Small intestine (tissue), 7 donors: ENCODE measurements at regions not wholly inside any gene's neighbourhood (a gene's known extent, or its start where the extent isn't known, plus 50 kb on each side); places are given as distances from the start of the nearest gene placed in this dataset.

Experiments
- DNase-seq, 2 donors: peaks; one replicate each; pipeline versions ENCODE4 v3.0.0 to v3.0.0-alpha.2; 2013
- FAIRE-seq: peaks from 2 replicates; lab custom pipeline; 2012; peaks lifted over from hg19 to GRCh38; lab: Jason Lieb, UNC
- H3K27ac ChIP-seq, 3 donors: one replicate each; pipeline ENCODE4 v1.5.1; 2013; ENCODE audit warnings: low read length in 2 of 3, mild to moderate bottlenecking in 2 of 3, control low read depth in 1 of 3, inconsistent platforms in 1 of 3, low read depth in 1 of 3, moderate library complexity in 1 of 3
- H3K27me3 ChIP-seq, 3 donors: one replicate each; pipeline ENCODE4 v1.6.1; 2013; ENCODE audit warnings: low read length in 3 of 3, inconsistent platforms in 1 of 3; ENCODE audit not compliant: control insufficient read depth in 3 of 3, insufficient read depth in 3 of 3
- H3K36me3 ChIP-seq, 3 donors: one replicate each; pipeline ENCODE4 v1.6.1; 2013; ENCODE audit warnings: low read length in 3 of 3, inconsistent platforms in 1 of 3, low read depth in 1 of 3, mild to moderate bottlenecking in 1 of 3, moderate library complexity in 1 of 3; ENCODE audit not compliant: control insufficient read depth in 3 of 3, insufficient read depth in 2 of 3
- H3K4me1 ChIP-seq, 3 donors: one replicate each; pipeline ENCODE4 v1.6.1; 2013; ENCODE audit warnings: low read length in 2 of 3, inconsistent platforms in 1 of 3, low read depth in 1 of 3, mild to moderate bottlenecking in 1 of 3, moderate library complexity in 1 of 3; ENCODE audit not compliant: control insufficient read depth in 3 of 3, insufficient read depth in 2 of 3
- H3K4me3 ChIP-seq, 3 donors: one replicate each; pipeline ENCODE4 v1.5.1; 2013; ENCODE audit warnings: low read length in 3 of 3, control low read depth in 1 of 3, inconsistent platforms in 1 of 3, low read depth in 1 of 3, mild to moderate bottlenecking in 1 of 3, moderate library complexity in 1 of 3
- H3K9me3 ChIP-seq, 2 donors: one replicate each; pipeline ENCODE4 v1.6.1; 2013; ENCODE audit warnings: low read depth in 1 of 2, low read length in 1 of 2; ENCODE audit not compliant: control insufficient read depth in 2 of 2, insufficient read depth in 1 of 2
- WGBS, 3 donors: extraction: QIAGEN DNeasy Blood & Tissue Kit; methylation state at CpG; one replicate each; pipeline ENCODE4 v1.1.7; 2013; 5-methylcytosine and 5-hydroxymethylcytosine counted together
- donor health status: healthy with polysubstance abuse.
- donor health status: control.
- donor health status: control.
- donor health status: Bipolar disorder and iron deficiency.
- donor health status: healthy.

DNA sequence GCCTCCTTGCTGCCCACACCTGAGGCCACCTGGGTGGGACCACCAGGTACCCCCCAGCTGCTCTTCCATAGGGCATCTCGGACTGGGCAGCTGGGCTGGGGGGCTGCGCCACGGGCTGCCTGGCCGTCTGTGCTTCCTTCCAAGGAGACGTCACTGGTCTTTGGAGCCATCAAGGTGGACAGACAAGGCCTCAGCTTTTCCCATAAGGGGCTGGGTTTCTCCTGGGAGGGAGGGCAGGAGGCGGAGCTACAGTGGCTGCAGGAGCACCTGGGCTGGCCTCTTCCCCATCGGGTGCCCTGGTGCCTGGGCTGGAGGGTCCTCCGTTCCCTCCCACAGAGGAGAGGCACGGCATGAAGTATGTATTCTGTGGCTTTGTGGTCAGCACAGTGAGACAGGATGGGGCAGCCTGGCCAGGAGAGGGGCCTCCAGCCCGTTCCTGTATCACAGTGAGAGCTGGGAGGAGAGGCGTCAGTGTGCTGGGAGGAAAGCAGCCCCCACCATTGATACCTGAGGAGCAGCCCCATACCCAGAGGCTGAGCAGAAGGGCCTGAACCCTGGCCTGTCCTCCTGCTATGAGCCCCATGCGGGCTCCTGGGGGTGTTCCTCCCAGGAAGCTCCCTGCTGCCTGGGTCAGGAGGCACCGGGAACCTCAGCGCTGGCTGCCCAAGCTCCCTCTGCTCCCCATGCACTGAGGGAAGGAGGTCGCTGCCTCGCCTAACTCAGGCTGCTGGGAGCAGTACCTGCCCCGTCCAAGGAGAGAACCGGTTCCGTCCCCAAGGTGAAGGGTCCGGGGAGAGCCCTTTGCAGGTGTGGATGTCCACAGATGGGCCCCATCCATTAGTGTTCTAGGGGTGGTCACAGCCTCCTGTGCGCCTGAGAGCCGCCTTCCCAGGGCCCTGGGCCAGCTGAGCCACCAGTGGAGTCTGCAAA lies 1075.0 kb downstream of the BRD1 start:
- H3K4me3 ChIP-seq: no peak overlapping the region
- H3K27ac ChIP-seq: no peak overlapping the region
- DNase-seq (no peak), FAIRE-seq (no peak)
- no peaks in the 10 kb centered on the region for H3K36me3 ChIP-seq
- no peaks in the 10 kb centered on the region for H3K27me3 ChIP-seq
- H3K9me3 ChIP-seq: no peaks in the 10 kb centered on the region
- no peaks in the 10 kb centered on the region for H3K4me1 ChIP-seq
- WGBS, 3 donors: 65 to 72% (median 69%) methylated on average over 20 to 22 of the region's 22 CpGs

GRCh38 chr22:48751539-48752437 lies 1075.9 kb downstream of the BRD1 start:
- 86 to 88% (median 88%) methylated on average over 25 to 26 of the region's 26 CpGs for WGBS, 3 donors
- Histone ChIP-seq H3K4me3 (no peak overlapping the region), H3K9me3 (no peaks in the 10 kb centered on the region), H3K4me1 (no peaks in the 10 kb centered on the region), H3K36me3 (no peaks in the 10 kb centered on the region), H3K27ac (no peak overlapping the region), H3K27me3 (no peaks in the 10 kb centered on the region)
- FAIRE-seq (no peak), DNase-seq (no peak)

- DNase-seq (no peak), FAIRE-seq (no peak)
- Histone ChIP-seq H3K27ac (no peak overlapping the region), H3K4me1 (no peaks in the 10 kb centered on the region), H3K36me3 (no peaks in the 10 kb centered on the region), H3K4me3 (no peak overlapping the region), H3K9me3 (no peaks in the 10 kb centered on the region), H3K27me3 (no peaks in the 10 kb centered on the region)
- WGBS, 3 donors: 93 to 94% (median 94%) methylated on average over 36 to 46 of the region's 46 CpGs
Measured at GRCh38 chr22:48750826-48751440, 1076.7 kb downstream of the BRD1 start.

DNA sequence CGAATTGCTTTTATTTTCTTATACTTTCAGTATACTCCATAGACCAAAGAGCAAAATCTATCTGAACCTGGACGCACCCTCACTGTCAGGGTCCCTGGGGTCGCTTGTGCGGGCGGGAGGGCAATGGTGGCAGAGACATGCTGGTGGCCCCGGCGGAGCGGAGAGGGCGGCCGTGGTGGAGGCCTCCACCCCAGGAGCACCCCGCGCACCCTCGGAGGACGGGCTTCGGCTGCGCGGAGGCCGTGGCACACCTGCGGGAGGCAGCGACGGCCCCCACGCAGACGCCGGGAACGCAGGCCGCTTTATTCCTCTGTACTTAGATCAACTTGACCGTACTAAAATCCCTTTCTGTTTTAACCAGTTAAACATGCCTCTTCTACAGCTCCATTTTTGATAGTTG lies 1077.4 kb downstream of the BRD1 start:
- H3K4me3 ChIP-seq: no peak overlapping the region
- WGBS, 3 donors: 88 to 96% (median 92%) methylated on average over 27 of the region's 27 CpGs
- H3K9me3 ChIP-seq: no peaks in the 10 kb centered on the region
- no peak for FAIRE-seq
- H3K4me1 ChIP-seq: no peaks in the 10 kb centered on the region
- no peaks in the 10 kb centered on the region for H3K36me3 ChIP-seq
- H3K27me3 ChIP-seq: no peaks in the 10 kb centered on the region
- DNase-seq: no peak
- no peak overlapping the region for H3K27ac ChIP-seq

- Histone ChIP-seq H3K4me3 (no peak overlapping the region), H3K27ac (no peak overlapping the region), H3K36me3 (no peaks in the 10 kb centered on the region), H3K27me3 (no peaks in the 10 kb centered on the region), H3K9me3 (no peaks in the 10 kb centered on the region), H3K4me1 (no peaks in the 10 kb centered on the region)
- FAIRE-seq (no peak), DNase-seq (no peak)
- 78 to 86% (median 82%) methylated on average over 37 of the region's 37 CpGs for whole genome bisulfite sequencing, 3 donors
Measured at GRCh38 chr22:48749555-48750227, 1078.0 kb downstream of the BRD1 start.

DNA sequence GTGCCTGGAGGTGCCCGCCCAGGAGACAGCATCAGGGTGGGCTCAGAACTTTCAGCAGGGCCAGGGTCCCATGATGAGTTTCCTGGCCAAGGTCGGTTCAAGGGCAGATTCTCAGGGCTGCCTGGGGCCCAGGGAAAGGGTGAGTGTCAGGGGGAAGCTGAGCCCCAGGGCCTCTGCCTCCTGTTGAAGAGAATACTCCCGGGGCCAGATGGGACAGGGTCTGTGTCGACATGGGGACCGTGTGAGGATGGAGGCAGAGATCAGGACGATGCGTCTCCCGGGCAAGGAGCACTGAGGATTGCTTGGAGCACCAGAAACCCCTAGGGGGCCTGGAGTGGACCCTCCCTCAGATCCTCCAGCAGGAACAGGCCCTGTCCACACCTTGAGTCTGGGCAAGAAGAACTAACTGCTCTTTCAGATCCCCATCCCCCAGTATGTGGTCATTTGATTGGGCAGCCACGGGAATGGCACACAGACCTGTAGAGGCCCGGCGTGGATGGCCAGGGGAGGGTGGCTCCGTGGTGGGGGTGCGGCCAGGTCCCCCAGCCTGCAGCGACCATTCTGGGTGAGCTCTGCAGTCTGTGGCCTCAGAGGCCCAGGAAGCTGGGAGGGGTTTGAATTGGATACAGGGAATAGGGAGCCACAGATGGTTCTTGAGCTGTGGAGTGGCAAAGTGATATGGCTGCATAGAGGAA lies 1078.7 kb downstream of the BRD1 start:
- Histone ChIP-seq H3K27ac (no peak overlapping the region), H3K36me3 (no peaks in the 10 kb centered on the region), H3K27me3 (no peaks in the 10 kb centered on the region), H3K9me3 (no peaks in the 10 kb centered on the region), H3K4me3 (no peak overlapping the region), H3K4me1 (no peaks in the 10 kb centered on the region)
- DNase-seq (no peak), FAIRE-seq (no peak)
- 85 to 90% (median 87%) methylated on average over 14 of the region's 14 CpGs for WGBS, 3 donors

DNA sequence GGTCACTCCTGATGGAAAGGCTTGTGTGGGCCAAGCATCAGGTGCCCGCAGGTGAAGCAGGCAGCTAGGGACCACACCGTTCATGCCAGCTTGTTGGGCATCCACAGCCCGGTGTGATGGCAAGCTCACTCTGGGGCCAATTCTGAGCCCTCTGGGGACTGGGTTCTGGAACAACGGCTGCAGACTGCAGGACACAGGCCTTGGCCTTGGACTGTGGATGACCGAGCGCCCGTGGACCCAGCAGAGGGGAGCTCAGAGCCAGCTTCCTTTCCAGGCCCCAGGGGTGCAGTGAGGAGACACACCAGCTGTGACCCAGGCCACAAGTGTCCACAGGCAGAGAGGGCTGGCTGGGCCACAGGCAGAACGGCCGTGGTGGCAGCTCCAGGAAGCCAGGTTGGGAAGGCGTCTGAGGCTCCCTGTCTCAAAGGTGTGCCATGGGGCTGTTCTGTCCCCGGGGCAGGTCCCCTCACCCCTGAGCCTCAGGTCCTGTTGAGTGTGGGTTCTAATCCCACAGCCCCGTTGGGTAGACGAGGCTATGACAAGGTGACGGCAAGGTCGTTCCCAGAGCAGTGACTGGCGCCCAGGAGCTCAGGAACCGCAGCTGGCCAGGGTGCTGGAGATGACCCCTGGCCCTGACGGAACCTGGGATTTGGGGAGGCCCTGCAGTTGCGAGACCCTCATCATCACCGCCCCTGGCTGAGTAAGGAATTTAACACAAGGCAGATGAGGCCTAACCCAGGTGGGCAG lies 1079.4 kb downstream of the BRD1 start:
- no peaks in the 10 kb centered on the region for H3K36me3 ChIP-seq
- H3K4me1 ChIP-seq: no peaks in the 10 kb centered on the region
- H3K27ac ChIP-seq: no peak overlapping the region
- no peak for FAIRE-seq
- H3K9me3 ChIP-seq: no peaks in the 10 kb centered on the region
- H3K4me3 ChIP-seq: no peak overlapping the region
- no peaks in the 10 kb centered on the region for H3K27me3 ChIP-seq
- DNase-seq: no peak
- WGBS, 3 donors: 78 to 86% (median 81%) methylated on average over 20 of the region's 20 CpGs
